ENCODE measurements at regions not wholly inside any gene's neighbourhood (a gene's known extent, or its start where the extent isn't known, plus 50 kb on each side); places are given as distances from the start of the nearest gene placed in this dataset.

GRCh38 chr1:190847166-190847565, 369.5 kb upstream of the BRINP3 start:
- DNase-seq, result no peak
- no peak overlapping the region for H2BK120ac ChIP-seq (ENCODE audit: low read depth, low read length)
- no peak overlapping the region for H2BK15ac ChIP-seq (ENCODE audit: low read depth, poor library complexity, severe bottlenecking)
- no peak overlapping the region for H3K18ac ChIP-seq (ENCODE audit: low read depth in 1 of 2, low read length in 2 of 2)
- no peak overlapping the region for H2AK5ac ChIP-seq (ENCODE audit: low read length, severe bottlenecking)
- no peak overlapping the region for H3K27ac ChIP-seq (ENCODE audit: low read length, poor library complexity, severe bottlenecking)
- 100% methylated on average over 2 of the region's 4 CpGs for WGBS
- no peak overlapping the region for H3K4ac ChIP-seq (ENCODE audit: low read depth in 1 of 2, low read length in 2 of 2)
- H3K36me3 ChIP-seq (ENCODE audit: control insufficient read depth in 1 of 2, insufficient read depth in 2 of 2, low read depth in 1 of 2, low read length in 2 of 2), result no peaks in the 10 kb centered on the region
- no peaks in the 10 kb centered on the region for H3K27me3 ChIP-seq (ENCODE audit: control insufficient read depth in 1 of 2, insufficient read depth in 1 of 2, low read length in 2 of 2)
- H2BK5ac ChIP-seq (ENCODE audit: low read depth, low read length, poor library complexity, severe bottlenecking), result no peak overlapping the region
- no peaks in the 10 kb centered on the region for H3K79me1 ChIP-seq (replicated peaks; ENCODE audit: low read length, poor library complexity, severe bottlenecking)
- no peak overlapping the region for H4K91ac ChIP-seq (ENCODE audit: low read length)
- no peaks in the 10 kb centered on the region for H3K9me3 ChIP-seq (ENCODE audit: control insufficient read depth, low read length)
- H3K4me2 ChIP-seq (ENCODE audit: low read length, poor library complexity, severe bottlenecking), result no peak overlapping the region
- no peak overlapping the region for H2BK12ac ChIP-seq (ENCODE audit: low read length in 2 of 2)
- H3K14ac ChIP-seq (ENCODE audit: low read length in 2 of 2), result no peak overlapping the region
- no peak overlapping the region for H3K9ac ChIP-seq (ENCODE audit: low read length)
- no peak overlapping the region for H3K4me3 ChIP-seq (ENCODE audit: insufficient read depth in 1 of 2, low read depth in 1 of 2, low read length in 2 of 2)
- H4K8ac ChIP-seq (ENCODE audit: low read length), result no peak overlapping the region
- no peaks in the 10 kb centered on the region for H3K4me1 ChIP-seq (ENCODE audit: control insufficient read depth, insufficient read depth, low read depth, low read length)
- no peak overlapping the region for H2AFZ ChIP-seq (ENCODE audit: low read depth, low read length)
- no peak overlapping the region for H3K23ac ChIP-seq (ENCODE audit: low read length in 2 of 2)

DNA sequence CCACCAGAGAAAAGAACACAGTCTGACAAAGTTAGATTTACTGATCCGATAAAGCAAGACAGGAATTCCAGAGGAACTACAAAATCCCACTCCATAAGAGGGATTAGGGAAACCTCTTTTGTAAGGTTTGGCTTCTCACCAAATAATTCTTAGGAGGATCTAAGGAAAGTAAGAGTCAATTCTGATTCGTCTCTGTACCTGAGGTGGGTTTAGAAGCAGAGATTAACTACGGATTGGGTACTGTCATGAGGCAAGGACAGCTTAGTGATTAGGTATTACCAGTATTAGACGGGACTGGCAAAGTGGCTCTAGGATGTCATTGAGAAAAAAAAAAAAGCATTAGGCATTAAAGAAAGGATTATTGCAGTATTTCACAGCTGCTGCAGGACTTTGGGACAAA, 371.7 kb upstream of the BRINP3 start:
- no peak overlapping the region for H2AFZ ChIP-seq (ENCODE audit: low read depth, low read length)
- no peak overlapping the region for H3K23ac ChIP-seq (ENCODE audit: low read length in 2 of 2)
- H3K27ac ChIP-seq (ENCODE audit: low read length, poor library complexity, severe bottlenecking), result no peak overlapping the region
- H2BK120ac ChIP-seq (ENCODE audit: low read depth, low read length), result no peak overlapping the region
- no peak overlapping the region for H3K4me2 ChIP-seq (ENCODE audit: low read length, poor library complexity, severe bottlenecking)
- H3K4ac ChIP-seq (ENCODE audit: low read depth in 1 of 2, low read length in 2 of 2), result no peak overlapping the region
- H2BK5ac ChIP-seq (ENCODE audit: low read depth, low read length, poor library complexity, severe bottlenecking), result no peak overlapping the region
- no peaks in the 10 kb centered on the region for H3K36me3 ChIP-seq (ENCODE audit: control insufficient read depth in 1 of 2, insufficient read depth in 2 of 2, low read depth in 1 of 2, low read length in 2 of 2)
- no peak overlapping the region for H2BK15ac ChIP-seq (ENCODE audit: low read depth, poor library complexity, severe bottlenecking)
- 71% methylated on average over 3 of the region's 4 CpGs for WGBS
- H4K8ac ChIP-seq (ENCODE audit: low read length), result no peak overlapping the region
- no peak overlapping the region for H3K4me3 ChIP-seq (ENCODE audit: insufficient read depth in 1 of 2, low read depth in 1 of 2, low read length in 2 of 2)
- DNase-seq, result no peak
- H3K9me3 ChIP-seq (ENCODE audit: control insufficient read depth, low read length), result no peaks in the 10 kb centered on the region
- no peak overlapping the region for H3K14ac ChIP-seq (ENCODE audit: low read length in 2 of 2)
- H2AK5ac ChIP-seq (ENCODE audit: low read length, severe bottlenecking), result no peak overlapping the region
- no peaks in the 10 kb centered on the region for H3K79me1 ChIP-seq (replicated peaks; ENCODE audit: low read length, poor library complexity, severe bottlenecking)
- no peak overlapping the region for H2BK12ac ChIP-seq (ENCODE audit: low read length in 2 of 2)
- no peak overlapping the region for H3K9ac ChIP-seq (ENCODE audit: low read length)
- no peaks in the 10 kb centered on the region for H3K4me1 ChIP-seq (ENCODE audit: control insufficient read depth, insufficient read depth, low read depth, low read length)
- no peaks in the 10 kb centered on the region for H3K27me3 ChIP-seq (ENCODE audit: control insufficient read depth in 1 of 2, insufficient read depth in 1 of 2, low read length in 2 of 2)
- no peak overlapping the region for H4K91ac ChIP-seq (ENCODE audit: low read length)
- no peak overlapping the region for H3K18ac ChIP-seq (ENCODE audit: low read depth in 1 of 2, low read length in 2 of 2)

DNA sequence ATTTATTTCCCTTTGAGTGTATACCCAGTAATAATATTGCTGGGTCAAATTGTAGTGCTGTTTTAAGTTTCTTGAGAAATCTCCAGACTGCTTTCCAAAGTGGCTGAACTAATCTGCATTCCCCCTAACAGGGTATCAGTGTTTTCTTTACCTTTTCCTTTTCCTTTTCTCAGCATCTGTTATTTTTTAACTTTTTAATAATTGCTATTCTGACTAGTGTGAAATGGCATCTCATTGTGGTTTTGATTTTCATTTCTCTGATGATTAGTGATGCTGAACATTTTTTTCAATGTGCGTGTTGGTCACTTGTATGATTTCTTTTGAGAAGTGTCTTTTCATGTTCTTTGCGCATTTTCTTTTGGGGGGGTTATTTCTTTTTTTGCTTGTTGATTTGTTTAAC, 374.9 kb upstream of the BRINP3 start:
- Histone ChIP-seq H2BK15ac (ENCODE audit: low read depth, poor library complexity, severe bottlenecking) (no peak overlapping the region), H3K4me1 (ENCODE audit: control insufficient read depth, insufficient read depth, low read depth, low read length) (no peaks in the 10 kb centered on the region), H3K27ac (ENCODE audit: low read length, poor library complexity, severe bottlenecking) (peak overlapping the region; percentile 50), H3K4ac (ENCODE audit: low read depth in 1 of 2, low read length in 2 of 2) (no peak overlapping the region), H3K18ac (ENCODE audit: low read depth in 1 of 2, low read length in 2 of 2) (no peak overlapping the region), H3K9me3 (ENCODE audit: control insufficient read depth, low read length) (no peaks in the 10 kb centered on the region), H3K9ac (ENCODE audit: low read length) (no peak overlapping the region), H3K27me3 (ENCODE audit: control insufficient read depth in 1 of 2, insufficient read depth in 1 of 2, low read length in 2 of 2) (no peaks in the 10 kb centered on the region), H2BK12ac (ENCODE audit: low read length in 2 of 2) (no peak overlapping the region), H3K4me3 (ENCODE audit: insufficient read depth in 1 of 2, low read depth in 1 of 2, low read length in 2 of 2) (no peak overlapping the region), H3K23ac (ENCODE audit: low read length in 2 of 2) (no peak overlapping the region), H2BK120ac (ENCODE audit: low read depth, low read length) (no peak overlapping the region), H3K4me2 (ENCODE audit: low read length, poor library complexity, severe bottlenecking) (no peak overlapping the region), H2AFZ (ENCODE audit: low read depth, low read length) (no peak overlapping the region), H3K14ac (ENCODE audit: low read length in 2 of 2) (no peak overlapping the region), H2AK5ac (ENCODE audit: low read length, severe bottlenecking) (no peak overlapping the region), H3K36me3 (ENCODE audit: control insufficient read depth in 1 of 2, insufficient read depth in 2 of 2, low read depth in 1 of 2, low read length in 2 of 2) (no peaks in the 10 kb centered on the region), H4K8ac (ENCODE audit: low read length) (no peak overlapping the region), H2BK5ac (ENCODE audit: low read depth, low read length, poor library complexity, severe bottlenecking) (no peak overlapping the region), H4K91ac (ENCODE audit: low read length) (no peak overlapping the region), H3K79me1 (replicated peaks; ENCODE audit: low read length, poor library complexity, severe bottlenecking) (no peaks in the 10 kb centered on the region)
- no peak for DNase-seq
- 94% methylated on average over 1 of the region's 2 CpGs for whole genome bisulfite sequencing

DNA sequence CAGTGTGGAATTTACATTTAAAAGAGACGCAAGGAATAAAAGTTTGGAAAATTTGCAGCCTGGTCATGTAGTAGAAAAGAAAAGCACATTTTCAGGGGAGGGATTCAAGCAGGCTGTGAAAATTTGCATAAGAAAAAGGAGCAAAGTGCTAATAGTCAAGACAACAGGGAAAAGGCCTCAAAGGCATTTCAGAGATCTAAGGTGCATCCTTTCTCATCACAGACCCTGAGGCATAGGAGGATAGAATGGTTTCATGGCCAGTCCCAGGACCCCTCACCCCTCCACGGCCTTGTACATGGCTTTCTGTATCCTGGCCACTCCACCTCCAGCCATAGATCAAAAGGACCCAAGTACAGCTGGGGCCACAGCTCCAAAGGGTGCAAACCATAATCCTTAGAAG, 380.5 kb upstream of the BRINP3 start:
- H3K18ac ChIP-seq (ENCODE audit: low read depth in 1 of 2, low read length in 2 of 2), result no peak overlapping the region
- H2BK12ac ChIP-seq (ENCODE audit: low read length in 2 of 2), result no peak overlapping the region
- no peak overlapping the region for H2BK15ac ChIP-seq (ENCODE audit: low read depth, poor library complexity, severe bottlenecking)
- H3K4ac ChIP-seq (ENCODE audit: low read depth in 1 of 2, low read length in 2 of 2), result no peak overlapping the region
- no peak overlapping the region for H2BK5ac ChIP-seq (ENCODE audit: low read depth, low read length, poor library complexity, severe bottlenecking)
- no peak overlapping the region for H3K23ac ChIP-seq (ENCODE audit: low read length in 2 of 2)
- H3K27me3 ChIP-seq (ENCODE audit: control insufficient read depth in 1 of 2, insufficient read depth in 1 of 2, low read length in 2 of 2), result no peaks in the 10 kb centered on the region
- H3K14ac ChIP-seq (ENCODE audit: low read length in 2 of 2), result no peak overlapping the region
- no peaks in the 10 kb centered on the region for H3K4me1 ChIP-seq (ENCODE audit: control insufficient read depth, insufficient read depth, low read depth, low read length)
- WGBS, result 82% methylated on average over 2 of the region's 2 CpGs
- H3K79me1 ChIP-seq (replicated peaks; ENCODE audit: low read length, poor library complexity, severe bottlenecking), result no peaks in the 10 kb centered on the region
- no peak overlapping the region for H3K4me2 ChIP-seq (ENCODE audit: low read length, poor library complexity, severe bottlenecking)
- H3K4me3 ChIP-seq (ENCODE audit: insufficient read depth in 1 of 2, low read depth in 1 of 2, low read length in 2 of 2), result no peak overlapping the region
- H2AFZ ChIP-seq (ENCODE audit: low read depth, low read length), result no peak overlapping the region
- H3K36me3 ChIP-seq (ENCODE audit: control insufficient read depth in 1 of 2, insufficient read depth in 2 of 2, low read depth in 1 of 2, low read length in 2 of 2), result no peaks in the 10 kb centered on the region
- DNase-seq, result no peak
- H2AK5ac ChIP-seq (ENCODE audit: low read length, severe bottlenecking), result no peak overlapping the region
- no peak overlapping the region for H2BK120ac ChIP-seq (ENCODE audit: low read depth, low read length)
- H4K91ac ChIP-seq (ENCODE audit: low read length), result no peak overlapping the region
- no peaks in the 10 kb centered on the region for H3K9me3 ChIP-seq (ENCODE audit: control insufficient read depth, low read length)
- no peak overlapping the region for H3K27ac ChIP-seq (ENCODE audit: low read length, poor library complexity, severe bottlenecking)
- no peak overlapping the region for H4K8ac ChIP-seq (ENCODE audit: low read length)
- H3K9ac ChIP-seq (ENCODE audit: low read length), result no peak overlapping the region

All from mesenchymal stem cell (in vitro differentiated cells and primary cell).